HG02588 (cell line): ENCODE measurements at regions not wholly inside any gene's neighbourhood (a gene's known extent, or its start where the extent isn't known, plus 50 kb on each side); places are given as distances from the start of the nearest gene placed in this dataset.

ENCODE experiments used
- ATAC-seq: cut with Tn5 transposase; IDR thresholded peaks from one replicate; pipeline ENCODE4 v1.9.1; 2021; ENCODE audit warnings: mild to moderate bottlenecking, moderate library complexity; ENCODE audit not compliant: unreplicated experiment

DNA sequence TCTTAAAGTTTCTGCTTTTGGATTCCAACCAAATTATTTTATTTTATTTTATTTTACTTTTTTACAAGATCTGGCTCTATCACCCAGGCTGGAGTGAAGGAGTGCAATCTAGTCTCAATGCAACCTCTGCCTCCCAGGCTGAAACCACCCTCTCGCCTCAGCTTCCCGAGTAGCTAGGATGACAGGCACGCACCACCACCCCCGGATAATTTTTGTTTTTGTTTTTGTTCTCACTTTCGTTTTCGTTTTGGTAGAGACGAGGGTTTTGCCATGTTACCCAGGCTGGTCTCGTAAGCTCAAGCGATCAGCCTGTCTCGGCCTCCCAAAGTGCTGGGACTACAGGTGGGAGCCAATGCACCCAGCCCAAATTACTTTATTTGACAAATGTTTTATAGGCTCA, 219.8 kb downstream of the ETS1 start:
- peak; percentile 59 for ATAC-seq

DNA sequence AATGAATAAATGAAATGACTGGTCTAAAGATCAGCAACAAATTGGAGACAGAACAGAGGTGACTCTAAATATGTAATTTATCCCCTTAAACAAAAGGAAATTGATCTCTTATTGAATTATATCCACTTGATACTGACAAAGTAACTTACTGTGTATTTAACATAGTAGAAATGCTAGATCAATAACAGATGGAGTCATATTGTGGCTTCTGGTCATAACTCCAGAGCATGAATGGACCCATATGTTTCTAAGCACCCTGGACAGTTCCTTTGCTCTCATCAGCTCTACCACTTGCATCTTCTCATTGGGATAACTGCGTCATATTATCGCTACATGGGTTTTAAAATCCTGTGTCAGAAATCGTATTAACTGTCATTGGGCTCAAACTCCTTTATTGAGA, 222.3 kb downstream of the ETS1 start:
- ATAC-seq: no peak

DNA sequence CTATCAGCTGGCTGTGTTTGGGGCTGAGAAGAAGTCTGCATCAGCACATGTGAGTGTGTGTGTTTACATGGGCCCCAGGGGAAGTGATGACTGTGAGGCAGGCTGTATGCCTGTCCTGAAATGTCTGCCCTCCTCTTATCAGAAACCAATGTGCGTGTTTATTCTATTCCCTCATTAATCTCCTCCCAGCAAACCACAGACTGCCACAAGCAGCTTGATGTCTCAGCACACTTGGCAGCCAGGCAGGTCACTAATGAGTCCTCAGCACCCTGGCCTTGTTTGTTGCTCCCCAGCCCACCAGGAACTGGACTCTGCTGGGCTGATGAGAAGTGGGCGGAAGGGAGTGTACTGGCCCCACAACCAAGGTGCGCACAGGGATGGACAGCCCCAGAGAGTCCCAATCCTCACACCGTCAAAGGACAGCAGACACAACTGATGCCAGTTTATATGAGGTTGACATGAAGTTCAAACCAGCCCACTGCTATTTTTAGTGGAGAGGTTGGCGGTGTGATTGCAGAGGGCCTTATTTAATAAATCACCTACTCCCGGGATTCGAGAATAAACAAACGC, 225.8 kb downstream of the ETS1 start:
- no peak for ATAC-seq

DNA sequence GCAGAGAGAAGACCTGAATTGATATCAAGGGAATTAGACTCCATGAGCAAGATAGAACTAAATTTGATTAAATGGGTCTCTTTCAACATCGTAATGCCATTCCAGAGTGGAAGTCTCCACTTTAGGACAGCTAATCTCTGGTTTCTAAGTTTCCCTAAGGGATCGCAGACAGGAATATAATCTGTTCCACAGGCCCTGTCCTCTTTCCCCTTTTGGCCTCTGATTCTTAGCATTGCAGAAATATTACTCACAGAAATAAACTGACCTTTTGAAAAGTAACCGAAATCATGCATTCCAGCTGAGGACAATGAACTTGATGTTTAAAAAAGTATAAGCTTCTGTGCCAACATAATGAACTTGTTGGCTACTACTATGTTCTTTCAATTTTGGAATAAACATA, 227.8 kb downstream of the ETS1 start:
- no peak for ATAC-seq

DNA sequence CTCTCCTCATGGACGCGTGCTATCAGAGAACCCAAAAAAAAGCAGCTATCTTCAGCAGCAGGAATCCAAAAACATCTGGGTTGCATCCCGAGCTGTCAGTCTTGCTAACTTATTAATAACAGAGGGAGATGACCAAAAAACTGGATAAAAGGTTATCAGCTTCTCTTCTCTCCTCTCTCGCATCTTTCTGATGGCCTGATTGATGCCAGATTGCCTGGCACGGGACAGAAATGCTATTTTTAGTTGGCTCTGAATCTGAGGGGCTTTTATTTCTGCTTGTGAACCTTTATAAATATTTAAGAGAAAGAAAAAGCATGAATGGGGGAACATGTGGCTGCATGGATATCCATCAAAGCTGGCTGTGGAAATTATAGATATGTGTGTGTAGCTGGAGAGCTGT, 230.3 kb downstream of the ETS1 start:
- no peak for ATAC-seq

DNA sequence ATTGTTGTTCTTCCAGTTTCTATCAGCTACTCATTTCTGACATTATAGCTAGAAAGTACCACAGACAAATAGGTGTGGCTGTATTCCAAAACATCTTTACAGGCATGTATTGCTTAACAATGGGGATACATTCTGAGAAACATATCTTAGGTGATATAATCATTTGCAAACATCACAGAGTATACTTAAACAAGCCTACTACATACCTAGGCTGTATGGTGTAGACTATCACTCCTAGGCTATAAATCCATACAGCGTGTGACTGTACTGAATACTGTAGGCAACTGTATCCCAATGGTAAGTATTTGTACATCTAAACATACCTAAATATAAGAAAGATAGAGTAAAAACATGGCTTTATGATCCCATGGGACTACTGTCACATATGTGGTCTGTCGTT, 231.8 kb downstream of the ETS1 start:
- ATAC-seq: no peak

DNA sequence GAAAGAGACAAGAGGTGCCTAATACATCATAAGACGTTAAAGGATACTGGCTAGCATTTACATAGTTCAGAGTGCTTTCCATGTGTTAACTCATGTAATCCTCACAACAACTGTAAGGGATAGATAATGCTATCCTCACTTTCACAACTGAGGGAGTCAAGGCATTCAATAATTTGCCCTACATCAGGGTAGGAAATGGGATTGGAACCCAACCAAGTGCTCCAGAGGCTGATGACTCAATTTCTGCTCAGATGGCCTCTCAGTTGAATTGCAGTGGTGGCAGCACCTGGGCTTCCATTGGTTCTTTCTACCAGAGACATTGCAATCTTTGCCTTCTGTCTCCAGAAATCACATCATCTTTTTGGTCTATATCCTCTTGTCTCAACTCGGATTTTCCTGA, 232.9 kb downstream of the ETS1 start:
- ATAC-seq: no peak

DNA sequence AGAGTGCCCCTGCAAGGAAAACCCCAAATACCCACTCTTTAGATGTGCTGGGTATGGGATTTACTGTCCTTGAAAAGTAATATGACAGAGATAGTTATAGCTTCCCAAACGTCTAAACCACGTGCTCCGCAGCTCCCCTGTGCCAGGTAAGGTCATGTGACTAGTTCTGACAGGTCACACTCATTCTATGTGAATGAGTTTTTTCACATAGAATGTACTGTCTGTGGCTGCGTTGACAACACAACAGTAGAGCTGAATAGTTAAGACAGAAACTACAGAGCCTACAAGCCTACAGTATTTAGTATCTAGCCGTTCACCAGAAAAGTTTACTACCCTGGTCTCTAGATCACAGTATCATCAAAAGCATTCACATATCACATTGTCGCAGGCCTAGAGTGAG, 236.2 kb downstream of the ETS1 start:
- ATAC-seq: no peak

DNA sequence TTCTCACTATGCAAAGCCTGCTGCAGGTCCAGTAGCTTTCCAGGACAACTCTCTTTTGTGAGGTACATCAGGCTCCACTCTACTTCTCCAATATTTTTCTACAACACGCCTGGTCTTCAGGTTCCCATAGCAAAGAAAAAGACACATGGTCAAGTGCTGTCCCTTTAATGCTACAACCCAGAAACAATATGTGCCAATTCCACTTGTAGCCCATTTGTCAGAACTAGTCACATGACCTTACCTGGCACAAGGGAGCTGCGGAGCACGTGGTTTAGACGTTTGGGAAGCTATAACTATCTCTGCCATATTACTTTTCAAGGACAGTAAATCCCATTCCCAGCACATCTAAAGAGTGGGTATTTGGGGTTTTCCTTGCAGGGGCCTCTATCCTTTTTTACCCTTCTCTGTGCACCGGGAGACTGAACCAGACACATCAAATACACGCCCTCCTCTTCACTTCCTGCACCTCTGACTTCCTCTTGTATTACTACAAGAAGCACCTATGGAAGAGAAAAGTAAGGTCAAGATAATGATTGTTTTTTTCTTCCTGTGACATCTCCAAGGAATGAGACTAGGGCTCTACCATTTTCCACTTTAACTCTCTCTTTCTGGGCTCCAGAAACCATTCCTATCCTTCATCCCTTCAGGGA, 237.6 kb downstream of the ETS1 start:
- ATAC-seq: no peak

DNA sequence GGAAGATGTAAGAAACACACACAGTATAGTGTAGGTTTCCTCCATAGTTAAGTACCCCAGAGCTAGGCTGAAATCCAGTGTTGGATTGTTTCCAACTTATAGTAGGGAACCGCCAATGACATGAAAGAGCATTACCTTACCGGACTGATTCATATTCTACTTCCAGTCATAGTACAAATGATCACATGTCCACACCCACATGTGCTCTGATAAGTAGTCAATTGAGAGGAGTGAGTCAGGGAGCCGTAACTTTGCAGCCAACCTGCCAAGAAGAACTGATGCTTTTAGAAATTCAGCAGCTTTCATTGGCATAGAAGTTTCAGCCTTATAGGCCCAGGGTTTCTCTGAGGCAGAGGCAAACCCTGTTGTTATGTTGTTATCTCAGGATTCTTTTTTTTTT, 240.6 kb downstream of the ETS1 start:
- ATAC-seq: no peak

DNA sequence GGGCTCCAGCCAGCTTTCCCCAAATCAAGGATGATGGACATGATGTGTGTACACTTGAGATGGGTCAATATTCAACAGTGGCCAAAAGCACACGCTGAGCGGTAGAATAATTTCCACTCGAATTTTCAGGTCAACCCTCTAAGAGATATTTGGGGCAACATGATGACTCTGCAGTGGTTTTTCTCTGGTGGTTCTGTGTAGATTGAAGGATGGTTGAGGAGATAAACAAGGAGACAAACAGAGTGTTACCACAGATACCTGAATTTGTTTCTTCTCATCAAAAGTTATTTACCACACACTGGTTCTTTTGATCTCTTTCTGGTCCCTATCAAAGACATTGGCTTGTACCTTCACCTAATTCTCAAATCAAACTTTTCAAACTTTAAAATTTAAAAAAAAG, 242.0 kb downstream of the ETS1 start:
- ATAC-seq: no peak

DNA sequence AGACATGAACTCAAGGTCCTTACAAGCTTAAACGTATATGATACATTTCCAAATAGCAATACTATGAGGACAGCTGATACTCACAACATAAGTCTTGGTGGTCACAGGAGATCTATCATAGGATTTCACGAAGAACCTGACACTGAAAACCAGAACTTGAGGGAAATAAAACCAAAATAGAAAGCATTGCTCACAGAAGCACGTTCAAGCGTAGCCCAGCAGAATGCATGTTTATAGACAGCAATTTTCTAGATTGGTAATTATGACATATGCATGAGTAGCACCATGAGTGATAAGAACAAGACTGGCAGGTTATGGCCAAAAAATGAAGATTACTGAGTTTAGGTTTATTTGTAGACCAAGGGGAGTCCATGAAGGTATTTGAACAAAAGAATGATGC, 243.5 kb downstream of the ETS1 start:
- no peak for ATAC-seq

DNA sequence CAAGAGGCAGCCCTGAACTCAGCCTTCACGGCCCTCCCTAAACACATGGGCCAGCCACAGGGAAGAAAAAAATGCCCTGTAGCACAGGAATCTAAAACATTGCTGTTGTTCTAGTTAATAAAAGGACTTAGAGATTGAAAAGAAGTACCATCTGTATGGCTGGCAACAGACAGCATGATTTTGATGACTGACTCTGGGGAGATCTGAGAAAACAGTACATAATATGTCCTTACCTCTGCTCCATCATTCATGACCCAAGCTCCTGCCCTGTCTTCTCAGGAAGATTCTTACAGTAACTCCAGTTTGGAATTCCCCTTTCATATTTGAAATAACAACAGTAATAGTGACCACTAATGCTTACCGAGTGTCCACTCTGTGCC, 244.2 kb downstream of the ETS1 start:
- no peak for ATAC-seq

DNA sequence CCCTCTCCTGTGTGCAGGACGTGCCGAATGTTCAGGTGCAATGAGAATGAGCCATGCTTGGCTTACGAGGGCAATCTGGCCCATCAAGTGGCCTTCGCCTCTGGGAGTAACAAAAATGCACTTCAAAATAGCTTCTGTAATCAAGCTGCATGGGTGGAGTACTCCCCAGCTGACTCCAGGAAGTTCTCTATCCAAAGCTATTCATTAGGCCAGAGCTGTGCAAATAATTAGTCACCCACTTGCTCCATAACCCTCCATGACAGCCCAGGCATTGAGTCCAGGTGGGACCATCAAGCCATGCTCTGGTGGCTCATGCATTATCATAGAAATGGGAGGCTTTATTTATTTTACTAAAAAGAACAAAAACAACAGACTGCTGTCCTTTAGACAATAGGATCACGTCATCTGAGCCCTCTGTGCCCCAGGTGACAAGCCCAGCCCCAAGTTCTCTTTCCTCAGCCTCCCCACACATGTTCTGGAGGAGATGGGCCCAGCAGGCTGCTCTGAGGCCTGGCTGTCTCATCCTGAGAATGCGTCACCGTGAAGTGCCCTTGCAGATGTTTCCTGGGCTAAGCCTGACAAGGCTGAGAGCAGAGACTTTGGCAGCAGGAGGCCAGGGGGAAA, 244.7 kb downstream of the ETS1 start:
- peak; percentile 92 for ATAC-seq

DNA sequence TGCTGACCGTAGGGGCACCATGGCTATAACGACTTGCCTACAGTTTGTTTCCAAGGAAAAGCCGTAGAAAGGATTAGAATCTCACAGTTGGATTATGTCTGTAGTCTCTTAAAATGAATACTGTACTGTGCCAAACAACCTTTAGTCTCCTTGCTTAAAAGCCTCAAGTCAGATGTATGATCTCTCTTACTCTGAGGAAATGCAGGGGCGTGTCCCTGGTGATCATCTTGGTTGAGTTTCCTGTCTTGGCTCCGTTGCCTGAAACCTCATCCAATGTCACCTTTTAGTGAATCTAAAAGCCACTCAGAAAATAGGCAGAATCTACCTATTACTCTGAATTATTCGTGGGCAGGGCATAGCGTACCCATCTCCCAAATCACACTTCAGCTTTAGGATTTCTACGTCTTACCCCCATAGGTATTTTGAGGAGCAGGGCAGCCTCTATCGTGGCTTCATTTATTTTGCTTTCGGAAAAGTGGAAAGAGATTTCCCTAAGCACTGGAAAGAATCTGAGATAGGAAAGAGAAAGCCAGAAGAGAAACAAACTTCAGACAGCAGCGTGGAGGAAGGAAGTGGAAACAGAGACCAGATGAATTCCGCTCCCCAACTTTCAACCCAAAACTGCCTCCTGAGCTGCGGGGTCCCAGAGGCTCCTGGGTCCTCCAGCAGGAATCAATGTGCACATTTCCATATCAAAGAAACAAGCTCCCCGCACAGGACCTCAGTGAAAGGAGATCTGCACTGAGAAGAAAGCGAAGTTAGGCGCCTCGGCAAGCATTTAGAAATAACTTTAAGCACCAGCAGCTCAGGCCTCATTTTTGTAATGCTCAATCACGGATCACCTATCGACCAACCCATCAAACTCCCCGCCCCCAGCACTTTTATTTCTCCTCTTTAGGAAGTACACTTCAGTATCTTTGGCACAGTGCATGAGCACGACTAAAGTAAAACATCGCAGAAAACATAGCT, 245.8 kb downstream of the ETS1 start:
- no peak for ATAC-seq

DNA sequence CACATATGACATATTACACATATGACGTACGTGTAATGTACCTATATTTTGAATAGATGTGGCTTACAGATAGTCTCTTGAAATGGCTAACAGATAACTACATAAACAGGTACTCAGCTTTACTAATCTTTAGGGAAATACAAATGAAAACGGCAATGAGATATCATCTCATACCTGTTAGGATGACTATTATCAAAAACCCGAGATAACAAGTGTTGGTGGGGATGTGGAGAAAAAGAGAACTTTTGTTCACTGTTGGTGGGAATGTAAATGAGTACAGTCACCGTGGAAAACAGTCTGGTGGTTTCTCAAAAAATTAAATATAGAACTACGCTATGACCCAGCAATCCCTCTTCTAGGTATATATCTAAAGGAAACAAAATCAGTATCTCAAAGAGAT, 247.6 kb downstream of the ETS1 start:
- no peak for ATAC-seq

DNA sequence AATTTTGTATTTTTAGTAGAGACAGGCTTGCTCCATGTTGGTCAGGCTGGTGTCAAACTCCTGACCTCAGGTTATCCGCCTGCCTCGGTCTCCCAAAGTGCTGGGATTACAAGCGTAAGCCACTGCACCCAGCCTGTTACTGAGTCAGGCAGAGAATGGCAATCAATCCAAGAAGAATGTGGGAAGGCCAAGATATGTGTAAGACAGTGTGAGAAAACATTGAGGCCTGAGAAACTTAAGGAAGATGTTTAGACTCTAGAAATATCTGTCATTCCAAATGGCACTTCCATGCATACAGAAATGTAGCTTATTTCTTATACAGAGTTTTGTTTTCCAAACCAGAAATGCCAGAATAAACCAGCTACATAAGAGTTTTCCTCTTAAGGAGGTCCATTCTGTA, 248.5 kb downstream of the ETS1 start:
- no peak for ATAC-seq

DNA sequence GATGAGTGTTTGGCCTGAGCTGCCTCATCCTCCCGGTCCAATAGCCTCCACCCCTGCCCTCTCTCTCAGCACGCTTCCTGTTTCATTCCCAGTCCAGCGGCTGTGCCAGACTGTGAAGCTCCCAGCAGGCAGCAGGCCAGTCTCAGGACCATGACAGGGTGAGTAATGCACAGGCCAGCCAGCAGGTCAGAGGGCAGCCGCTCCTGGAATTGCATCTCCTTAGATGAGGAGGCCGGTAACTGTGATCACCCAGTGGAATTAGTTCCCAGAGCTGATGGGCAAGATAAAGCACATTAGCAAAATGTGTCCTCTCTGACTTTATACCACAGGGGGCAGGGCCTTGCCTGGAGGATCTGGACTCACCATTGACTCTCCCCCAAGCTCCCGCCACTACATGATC, 251.2 kb downstream of the ETS1 start:
- ATAC-seq: no peak

DNA sequence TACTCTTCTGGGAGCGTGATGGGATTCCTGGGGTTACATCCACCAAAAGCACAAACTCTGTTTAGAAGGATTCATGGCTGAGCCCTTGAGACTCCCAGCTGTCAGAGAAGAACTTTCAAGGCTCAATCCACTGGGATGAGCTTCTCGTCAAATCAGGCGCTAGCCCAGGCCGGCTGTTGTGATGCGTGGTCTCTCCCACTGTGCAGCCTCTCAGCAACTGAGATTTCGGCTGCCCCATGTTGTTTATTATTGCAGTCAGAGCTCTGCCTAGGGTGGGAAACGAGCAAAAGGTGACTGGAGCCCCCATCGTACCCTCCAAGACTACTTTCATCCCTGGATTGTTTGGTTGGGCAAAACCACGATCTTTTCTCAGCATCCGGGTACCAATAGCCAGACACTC, 251.6 kb downstream of the ETS1 start:
- ATAC-seq: no peak

DNA sequence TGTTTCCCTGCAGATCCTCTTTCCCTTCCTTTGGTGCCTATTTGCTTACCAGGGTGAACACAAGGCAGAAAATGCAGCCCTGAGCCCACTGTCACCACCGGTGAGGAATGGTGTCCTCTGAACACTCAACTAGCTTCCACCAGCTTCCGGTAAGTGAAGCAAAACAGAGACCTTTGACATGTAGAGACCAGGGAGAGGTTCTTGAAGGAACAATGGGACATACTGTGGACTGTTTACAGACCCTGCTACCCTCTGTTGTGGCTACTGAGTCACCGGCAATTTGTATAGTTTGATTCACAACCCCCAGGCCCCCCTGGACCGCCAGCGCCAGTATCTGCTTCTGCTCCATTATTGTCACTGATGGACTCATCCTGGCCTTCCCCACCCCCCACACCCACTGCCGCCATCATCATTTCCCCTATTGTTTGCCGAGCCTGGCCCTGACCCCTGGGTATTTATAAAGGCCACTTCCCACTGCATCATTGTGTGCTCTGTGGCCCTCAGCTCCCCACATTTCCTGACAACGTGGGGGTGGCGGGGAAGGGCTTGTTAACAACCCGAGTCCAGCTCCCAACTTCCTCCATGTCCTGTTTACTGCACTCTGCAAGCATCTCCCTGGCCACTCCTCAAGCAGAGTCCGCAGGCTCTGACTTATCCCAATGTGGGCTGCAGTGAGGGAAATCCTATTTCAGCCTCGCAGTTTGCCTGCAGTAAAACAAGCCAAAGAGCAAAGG, 252.9 kb downstream of the ETS1 start:
- ATAC-seq: no peak

DNA sequence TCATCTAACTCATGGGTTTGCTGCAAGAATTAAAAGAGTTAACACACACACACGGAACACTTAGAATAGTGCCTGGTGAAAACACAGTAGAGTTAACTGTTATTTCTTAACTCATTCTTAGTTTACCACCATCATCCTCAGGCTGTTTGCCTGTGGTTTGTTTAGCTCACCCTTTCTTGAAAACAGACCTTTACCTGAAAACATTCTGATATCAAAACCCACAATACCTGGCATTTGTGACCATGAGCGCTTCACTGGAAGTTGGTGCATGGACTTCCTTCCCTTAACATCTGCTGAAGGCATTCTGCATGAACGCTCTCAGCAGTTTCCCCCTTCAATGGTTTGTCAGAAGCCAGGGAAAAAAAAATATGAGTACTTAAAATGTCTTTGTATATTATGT, 256.0 kb downstream of the ETS1 start:
- no peak for ATAC-seq
